Omental fat pad (tissue), 3 donors: ENCODE measurements at regions not wholly inside any gene's neighbourhood (a gene's known extent, or its start where the extent isn't known, plus 50 kb on each side); places are given as distances from the start of the nearest gene placed in this dataset.

Source experiments
- ATAC-seq: fragments of 150-250 bp; one replicate; pipeline ENCODE4 v1.9.1; 2016; ENCODE audit warnings: mild to moderate bottlenecking, moderate library complexity; ENCODE audit not compliant: low FRiP score
- DNase-seq: peaks from one replicate; pipeline ENCODE4 v3.0.0-alpha.2; 2019; ENCODE audit warnings: low spot score
- CTCF ChIP-seq, 3 donors: fragments of 450-650 bp; IDR thresholded peaks; one replicate each; pipeline ENCODE4 v1.5.1; 2016 to 2017; ENCODE audit warnings: antibody characterized with exemption in 3 of 3, mild to moderate bottlenecking in 3 of 3, moderate library complexity in 2 of 3

GRCh38 chr10:78787125-78787524, 281.6 kb upstream of the ZMIZ1 start:
- ATAC-seq = no peak
- DNase-seq = no peak
- TF ChIP-seq CTCF (IDR thresholded peaks at IDR 0.05) = no peak

- no peak for DNase-seq
- no peak for ATAC-seq
- no peak for TF ChIP-seq CTCF (IDR thresholded peaks at IDR 0.05)
These were observed 273.9 kb upstream of the ZMIZ1 start for GRCh38 chr10:78794736-78795455.

GRCh38 chr10:78798976-78799730, 269.6 kb upstream of the ZMIZ1 start:
- DNase-seq (no peak), ATAC-seq (no peak)
- no peak for TF ChIP-seq CTCF (IDR thresholded peaks at IDR 0.05)

- ATAC-seq (no peak), DNase-seq (no peak)
- TF ChIP-seq CTCF (IDR thresholded peaks at IDR 0.05) = no peak
These were observed 268.8 kb upstream of the ZMIZ1 start for GRCh38 chr10:78800006-78800405.

GRCh38 chr10:78800535-78801320, 268.0 kb upstream of the ZMIZ1 start:
- no peak for TF ChIP-seq CTCF (IDR thresholded peaks at IDR 0.05)
- DNase-seq (no peak), ATAC-seq (no peak)

GRCh38 chr10:78802431-78802830, 266.3 kb upstream of the ZMIZ1 start:
- TF ChIP-seq CTCF (IDR thresholded peaks at IDR 0.05) = no peak
- DNase-seq (no peak), ATAC-seq (no peak)
